IPS-NIHi7 (cell line): ENCODE measurements at regions not wholly inside any gene's neighbourhood (a gene's known extent, or its start where the extent isn't known, plus 50 kb on each side); places are given as distances from the start of the nearest gene placed in this dataset.

Experiments used
- DNase-seq: peaks from one replicate; pipeline ENCODE4 v3.0.0; 2012; ENCODE audit warnings: mixed read lengths; ENCODE audit errors: extremely low spot score

DNA sequence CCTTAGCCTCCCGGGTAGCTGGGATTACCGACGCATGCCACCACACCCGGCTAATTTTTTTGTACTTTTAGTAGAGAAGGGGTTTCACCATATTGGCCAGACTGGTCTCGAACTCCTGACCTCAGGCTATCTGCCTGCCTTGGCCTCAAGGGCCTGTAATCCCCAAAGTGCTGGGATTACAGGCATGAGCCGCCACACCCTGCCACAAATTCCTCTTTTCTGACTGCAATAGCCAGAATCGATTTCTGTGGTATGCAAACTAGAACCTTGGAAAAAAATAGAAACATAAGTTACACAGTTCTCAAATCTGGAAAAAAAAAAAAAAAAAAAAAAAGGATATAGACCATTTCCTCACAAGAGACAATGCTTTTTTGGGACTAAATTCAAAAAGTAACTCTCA lies 184.6 kb upstream of the EGLN3 start:
- DNase-seq: no peak

DNA sequence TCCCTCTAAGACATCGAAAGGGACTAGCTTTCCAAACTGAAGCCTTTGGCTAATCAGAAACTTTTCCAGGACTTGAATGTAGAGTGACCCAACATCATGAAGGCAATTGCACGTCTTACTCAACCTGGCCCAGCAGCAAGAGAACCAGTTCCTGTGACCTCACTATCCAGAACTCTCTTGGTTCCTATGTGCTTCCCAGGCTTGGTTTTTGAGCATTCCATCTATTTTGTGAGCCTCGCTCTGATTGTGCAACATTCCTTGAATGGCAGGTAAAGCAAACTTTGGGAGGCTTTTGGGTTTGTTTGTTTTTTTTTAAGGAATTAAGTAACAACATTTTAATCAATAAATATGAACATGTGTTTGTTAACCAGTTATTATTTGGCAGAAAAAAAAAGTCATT lies 183.6 kb upstream of the EGLN3 start:
- DNase-seq: no peak

DNA sequence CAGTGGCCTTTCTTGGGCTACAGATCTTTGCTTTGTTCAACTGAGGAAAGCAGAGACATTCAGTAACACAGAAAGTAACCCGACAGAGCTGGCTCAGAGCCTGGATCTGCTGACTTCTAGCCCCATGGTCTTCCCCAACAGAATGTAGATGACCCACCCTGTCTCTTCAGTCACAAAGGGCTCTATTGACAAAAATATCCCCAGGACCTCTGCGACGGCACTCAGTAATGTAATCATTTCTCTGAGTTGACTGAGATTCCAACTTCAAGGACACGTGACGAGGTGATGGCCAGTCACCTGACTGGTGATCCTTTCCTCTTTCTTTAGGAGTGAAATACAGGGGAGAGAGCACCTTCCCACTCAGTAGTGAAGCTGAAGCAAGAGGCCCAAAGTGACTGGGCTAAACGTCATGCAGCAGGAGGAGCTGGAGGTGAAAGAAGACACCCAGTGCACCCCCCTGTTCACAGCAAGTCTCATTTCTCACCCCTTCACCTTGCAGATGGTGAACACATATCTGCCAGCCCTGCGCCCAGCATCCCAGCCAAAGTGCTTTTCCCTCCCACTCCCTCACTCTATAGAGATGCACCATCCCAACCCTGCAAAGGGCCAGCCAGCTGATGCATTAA lies 179.2 kb upstream of the EGLN3 start:
- DNase-seq: no peak

DNA sequence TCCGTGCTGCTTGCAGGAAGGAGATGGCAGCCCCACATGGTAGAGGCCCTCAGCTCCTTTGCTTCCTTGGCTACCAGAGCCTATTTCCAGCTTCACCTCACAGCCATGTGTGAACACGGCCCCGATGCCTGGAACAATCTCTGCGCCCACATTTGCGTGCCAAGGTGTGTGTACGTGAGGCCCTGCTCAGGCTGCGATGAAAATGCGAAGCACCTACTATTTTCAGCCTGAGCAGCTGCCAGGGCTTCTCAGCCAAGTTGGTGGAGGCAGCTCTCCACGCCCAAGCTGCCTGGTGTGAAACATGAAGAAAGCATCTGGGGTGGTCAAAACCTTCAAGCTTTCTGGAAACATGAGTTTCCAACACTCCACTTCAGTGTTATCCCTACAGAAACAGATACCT lies 177.8 kb upstream of the EGLN3 start:
- DNase-seq: no peak

DNA sequence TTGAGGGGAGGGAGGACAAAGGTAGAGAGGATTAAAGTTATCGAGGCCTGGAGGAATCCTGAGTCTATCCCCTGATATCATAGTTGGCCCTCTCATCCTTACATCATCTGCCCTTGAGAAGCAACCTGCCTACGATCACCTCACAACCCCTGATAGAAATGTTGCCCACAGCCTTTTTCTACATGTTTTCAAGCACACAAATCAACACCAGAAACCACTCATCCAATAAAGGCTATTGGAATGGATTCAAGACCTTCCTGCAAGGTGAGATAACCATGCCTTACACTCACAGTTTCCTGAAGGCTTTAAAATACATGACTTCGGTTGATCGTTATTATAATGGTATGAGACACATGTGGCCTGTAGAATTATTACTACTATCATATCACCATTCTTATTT lies 175.7 kb upstream of the EGLN3 start:
- DNase-seq: no peak

DNA sequence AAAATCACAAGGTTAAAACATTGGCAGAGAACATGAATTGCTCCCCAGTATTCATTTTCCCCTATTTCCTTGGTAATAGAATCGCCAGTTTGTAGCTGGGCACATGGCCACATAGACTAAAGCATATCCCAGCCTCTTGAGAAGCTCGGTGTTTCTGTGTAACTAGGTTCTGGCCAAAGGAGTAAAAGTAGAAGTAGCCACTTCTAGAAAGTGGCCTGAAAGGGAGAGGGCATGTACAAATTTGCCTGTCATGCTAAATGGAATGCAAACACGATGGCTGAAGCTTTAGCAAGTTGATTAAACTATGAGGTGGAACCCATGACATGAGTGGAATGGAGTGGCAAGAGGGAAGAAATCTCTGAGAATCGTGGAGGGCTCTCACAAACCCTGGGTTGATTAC lies 173.7 kb upstream of the EGLN3 start:
- DNase-seq: no peak

DNA sequence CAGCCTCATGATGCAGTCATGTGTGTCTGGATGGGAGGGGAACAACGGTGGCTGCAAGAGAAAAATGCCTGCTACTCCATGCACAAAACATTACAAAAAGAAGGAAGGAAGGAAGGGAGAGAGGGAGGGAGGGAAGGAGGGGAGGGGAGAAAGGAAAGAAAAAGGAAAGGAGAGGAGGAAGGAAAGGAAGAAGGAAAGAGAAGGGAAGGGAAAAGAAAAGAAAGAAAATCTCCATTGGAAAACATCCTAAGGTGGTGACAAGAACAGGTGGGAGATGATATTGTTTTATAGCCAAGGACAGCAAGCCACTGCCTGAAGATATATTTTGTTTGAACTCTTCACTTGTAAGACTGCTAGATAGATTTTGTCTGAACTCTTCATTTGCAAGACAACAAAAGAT lies 171.8 kb upstream of the EGLN3 start:
- DNase-seq: no peak

DNA sequence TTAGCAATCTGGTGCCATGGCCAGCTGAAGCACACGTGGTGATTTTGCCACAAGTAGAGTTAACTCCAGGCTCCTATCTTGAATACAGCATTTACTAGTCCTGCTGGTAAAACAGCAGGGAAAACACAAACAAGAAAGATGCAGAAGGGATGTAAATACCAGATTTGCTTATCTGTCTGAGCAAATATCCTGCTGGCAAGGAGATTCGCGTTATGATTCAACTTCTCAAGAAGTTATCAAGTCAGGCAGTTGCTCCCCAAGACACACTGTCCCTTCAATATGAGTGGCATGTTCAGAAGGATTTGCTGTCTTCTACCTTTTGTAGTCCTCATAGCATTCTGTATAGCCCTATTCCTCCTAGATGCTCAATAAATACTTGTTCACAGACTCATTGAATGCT lies 171.2 kb upstream of the EGLN3 start:
- no peak for DNase-seq

DNA sequence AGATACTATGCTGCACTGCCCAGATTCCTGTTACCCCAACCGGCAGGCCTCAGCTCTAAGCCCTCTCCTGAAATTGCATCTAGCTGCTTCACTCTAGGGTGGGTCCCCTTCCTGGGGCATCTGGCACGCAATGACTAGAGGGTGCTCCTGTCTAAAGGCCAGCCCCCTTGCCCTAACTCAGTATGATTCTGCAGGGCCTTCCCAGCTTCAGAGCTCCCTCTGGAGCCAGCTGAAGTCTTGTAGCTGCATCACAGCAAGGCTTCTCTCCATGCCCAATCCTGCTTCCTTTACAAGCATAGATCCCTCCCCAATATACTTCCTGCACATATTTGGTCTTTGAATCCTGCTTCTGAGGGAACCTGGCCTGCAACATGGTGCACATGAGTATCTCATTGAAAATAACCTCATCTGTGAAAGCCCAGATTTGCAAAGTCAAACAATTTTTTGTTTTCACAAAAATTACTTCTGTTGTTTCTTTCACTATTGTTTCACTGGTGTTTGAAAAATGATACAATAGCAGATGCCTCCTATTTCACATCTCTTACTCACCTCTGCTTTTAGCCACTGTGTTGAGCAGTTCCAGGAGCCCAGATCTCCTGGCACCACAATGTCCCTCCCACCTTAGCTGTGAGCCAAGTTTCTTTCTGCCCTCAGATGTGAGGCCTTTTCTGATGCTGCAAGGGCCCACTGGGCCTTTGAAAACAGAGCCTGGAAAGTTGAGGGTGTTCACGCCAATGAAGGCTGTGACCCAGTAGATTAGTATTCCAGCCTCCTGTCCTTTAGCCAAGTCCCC lies 169.5 kb upstream of the EGLN3 start:
- no peak for DNase-seq

DNA sequence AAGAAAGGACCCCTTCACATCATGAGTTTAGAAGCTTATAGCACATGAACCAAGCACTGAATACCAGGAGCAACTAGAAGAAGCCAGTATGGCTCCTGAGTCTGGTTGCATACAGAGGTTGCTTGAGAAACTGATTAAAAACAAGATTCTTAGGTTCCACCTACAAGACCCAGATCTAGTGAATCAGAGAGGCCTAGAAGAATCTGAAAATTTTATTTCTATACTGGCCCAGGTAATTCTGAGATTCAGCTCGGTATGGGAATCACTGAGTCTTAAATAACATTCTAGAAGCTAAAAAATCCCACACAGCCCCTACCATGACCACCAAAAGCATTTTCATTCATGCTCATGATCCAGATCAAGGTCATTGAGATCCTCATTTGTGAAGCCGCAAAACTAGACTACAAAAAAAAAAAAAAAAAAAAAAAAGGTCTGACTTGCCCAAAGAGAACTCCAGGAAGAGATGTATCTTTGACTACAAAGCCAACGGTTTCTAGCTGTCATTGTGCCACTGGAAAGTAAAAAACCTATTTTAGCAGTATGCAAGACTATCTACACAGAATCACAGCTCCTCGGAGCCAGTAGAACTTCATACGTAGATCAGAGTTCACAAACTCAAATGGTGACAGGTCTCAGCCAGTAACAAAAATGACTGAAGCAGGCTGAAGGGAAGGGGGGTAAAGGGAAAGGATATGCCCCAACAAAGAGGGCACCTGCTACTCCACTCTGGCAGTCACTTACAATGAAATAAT lies 168.4 kb upstream of the EGLN3 start:
- DNase-seq: no peak

DNA sequence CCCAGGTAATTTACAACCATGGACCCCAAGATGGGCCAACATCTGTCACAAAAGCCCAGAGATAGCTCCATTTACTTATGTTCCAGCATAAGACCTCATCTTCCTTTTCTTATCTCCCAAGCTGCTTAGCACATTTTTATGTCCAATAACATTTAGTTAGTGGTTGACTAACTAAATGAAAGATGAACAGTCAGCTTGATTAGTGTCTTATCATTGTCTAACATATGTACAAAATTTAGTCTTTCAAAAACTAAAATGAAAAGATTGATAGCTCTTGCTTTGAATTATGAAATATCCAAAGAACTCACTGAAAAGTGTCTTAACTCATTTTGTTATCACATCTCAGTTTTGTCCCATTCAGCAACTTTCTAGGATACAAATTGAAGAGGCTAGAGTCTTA lies 163.1 kb upstream of the EGLN3 start:
- no peak for DNase-seq

DNA sequence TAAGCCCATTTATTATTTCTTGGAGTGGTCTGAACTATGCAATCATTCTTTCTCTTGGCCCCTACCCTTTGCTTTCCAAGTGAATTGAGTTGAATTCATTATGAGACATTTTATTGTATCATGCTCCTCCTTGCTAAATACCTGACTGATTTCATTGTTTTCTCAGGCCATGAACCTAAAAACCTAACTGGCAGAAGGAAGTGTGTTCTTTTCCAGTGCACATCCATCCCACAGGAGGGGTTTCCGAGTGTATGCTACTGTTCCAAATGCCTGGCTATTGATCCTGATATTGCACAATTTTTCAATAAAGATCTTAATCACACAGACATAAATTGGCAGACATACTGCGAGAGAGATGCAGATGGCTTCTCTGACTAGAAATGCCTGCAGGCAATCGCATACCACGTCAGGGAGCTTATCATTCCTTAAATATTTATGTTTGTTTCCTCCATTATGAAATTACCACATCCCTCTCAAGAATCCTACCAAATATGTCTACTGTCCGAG lies 162.2 kb upstream of the EGLN3 start:
- no peak for DNase-seq

DNA sequence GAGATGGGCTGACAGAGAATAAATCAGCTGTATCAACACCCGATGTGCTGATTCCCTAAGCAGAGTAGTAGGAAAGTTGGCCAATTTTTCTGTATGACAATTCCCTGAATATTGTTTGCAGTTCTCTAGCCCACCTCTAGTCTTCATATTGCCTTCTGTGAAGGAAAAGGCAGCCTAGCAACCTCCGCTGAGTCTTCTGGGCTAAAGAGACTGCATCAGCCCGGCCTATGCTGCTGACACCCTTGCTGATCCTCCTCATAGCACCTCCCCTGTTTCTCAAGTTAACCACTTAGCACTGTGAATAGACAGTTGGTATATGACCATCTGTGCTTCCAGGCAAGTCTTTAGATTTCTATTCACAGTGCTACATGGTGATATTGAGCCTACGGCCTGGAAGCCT lies 161.1 kb upstream of the EGLN3 start:
- DNase-seq: no peak

DNA sequence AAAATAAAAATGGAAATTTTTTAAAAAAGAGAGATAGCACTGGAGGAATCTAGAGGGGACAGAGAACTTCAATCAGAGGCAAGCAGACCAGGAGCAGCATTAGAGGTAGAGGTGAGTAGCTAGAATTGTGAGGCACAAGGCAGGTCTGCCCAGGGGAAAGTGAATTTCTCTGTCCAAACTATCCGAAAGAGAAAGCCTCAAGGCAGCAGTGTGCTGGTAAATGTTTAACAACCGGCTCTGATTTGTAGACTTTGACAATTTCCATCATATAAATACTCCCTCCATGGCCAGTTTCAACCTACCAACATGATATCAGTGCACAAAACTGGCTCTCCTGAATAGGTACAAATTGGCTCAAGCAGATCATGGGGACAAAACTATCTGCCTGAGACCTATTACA lies 160.6 kb upstream of the EGLN3 start:
- DNase-seq: no peak

DNA sequence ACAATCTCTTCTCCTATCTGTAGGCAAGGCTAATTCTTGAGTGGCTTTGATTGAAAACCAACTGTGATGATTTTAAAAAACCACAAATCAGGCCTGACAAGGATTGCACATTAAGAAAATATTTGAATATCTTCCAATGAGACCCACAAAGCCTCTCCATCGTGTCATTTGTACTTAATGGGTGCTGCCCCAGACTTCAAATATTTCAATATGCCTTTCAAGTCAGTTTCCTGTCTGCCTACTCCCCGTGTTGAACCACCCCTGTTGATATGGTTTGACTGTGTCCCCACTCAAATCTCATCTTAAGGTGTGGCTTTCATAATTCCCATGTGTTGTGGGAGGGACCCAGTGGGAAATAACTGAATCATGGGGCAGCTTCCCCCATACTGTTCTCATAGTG lies 159.7 kb upstream of the EGLN3 start:
- DNase-seq: no peak

DNA sequence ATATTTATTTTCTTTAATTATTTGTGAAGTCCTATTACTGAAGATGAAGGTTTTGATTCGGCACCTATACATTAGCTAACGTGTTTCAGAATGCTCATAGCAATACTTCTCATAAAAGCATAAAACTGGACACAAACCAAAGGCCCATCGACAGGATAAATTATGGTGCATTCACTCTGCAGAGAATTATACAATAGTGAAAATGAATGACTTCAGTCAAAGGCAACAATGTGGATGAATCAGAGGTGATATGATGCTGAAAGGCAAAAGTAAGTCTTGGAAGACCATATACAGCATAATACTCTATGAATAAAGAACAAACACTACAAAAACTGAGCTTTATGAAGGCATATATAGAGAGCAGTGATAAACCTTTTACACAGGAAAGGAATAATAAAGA lies 156.6 kb upstream of the EGLN3 start:
- DNase-seq: no peak

DNA sequence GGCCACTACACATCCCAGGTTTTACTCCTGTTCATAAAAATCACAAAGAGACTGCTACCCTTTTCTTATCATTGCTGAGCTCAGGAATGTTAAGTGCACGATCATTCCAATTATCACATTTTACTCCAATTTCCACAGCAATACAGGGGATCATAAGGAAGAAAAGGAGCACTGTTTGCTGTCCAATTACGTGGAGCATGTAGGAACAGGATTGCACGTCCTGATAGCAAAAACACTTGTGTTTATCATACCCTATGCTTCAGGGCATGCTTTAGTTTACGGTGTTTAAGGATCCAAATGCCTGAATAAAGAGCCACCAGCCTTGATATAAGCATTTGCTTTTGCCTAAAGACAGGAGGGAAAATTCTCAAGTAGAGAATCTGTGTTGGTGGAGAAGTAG lies 155.4 kb upstream of the EGLN3 start:
- DNase-seq: no peak

DNA sequence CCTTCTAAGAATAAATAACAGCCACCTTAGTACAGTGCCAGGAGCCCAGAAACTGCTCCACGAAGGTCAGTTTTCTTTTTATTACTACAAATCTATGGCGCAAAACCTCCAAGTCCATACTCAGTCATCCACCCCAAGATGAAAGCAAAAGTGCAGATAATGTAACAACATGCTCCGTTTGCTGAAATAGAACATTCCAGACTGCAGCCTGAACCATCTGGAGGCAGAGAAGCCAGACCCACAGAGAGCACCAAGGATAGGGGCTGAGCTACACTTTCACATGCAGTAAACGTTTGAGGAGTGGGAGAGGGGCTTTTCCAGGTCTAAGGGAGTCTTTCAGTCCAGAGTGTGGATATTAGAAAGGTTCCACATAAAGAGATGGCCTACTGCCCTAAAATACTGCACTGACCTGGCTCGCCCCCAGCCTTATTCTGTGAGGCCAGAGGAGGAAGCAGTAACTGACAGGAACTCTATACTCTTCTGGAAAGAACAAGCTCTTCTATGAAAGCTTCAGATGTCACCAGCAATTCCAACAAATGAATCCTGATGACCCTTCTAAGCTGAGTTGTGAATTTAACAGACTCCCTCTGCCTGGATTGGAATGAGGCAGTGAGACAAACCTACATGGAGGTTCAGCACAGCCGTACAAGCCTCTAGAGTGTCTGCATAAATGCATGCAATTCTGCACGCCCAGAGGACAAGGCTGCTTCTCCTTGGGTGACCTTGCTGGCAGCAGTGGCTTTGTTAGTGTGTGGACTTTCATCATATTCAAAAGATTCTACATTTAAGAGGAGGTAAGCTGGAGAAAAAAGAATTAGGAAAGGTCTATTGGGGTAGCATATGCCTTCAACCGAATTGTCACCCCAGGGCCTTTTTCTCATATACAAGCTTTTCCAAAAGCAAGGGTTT lies 153.9 kb upstream of the EGLN3 start:
- DNase-seq: no peak

DNA sequence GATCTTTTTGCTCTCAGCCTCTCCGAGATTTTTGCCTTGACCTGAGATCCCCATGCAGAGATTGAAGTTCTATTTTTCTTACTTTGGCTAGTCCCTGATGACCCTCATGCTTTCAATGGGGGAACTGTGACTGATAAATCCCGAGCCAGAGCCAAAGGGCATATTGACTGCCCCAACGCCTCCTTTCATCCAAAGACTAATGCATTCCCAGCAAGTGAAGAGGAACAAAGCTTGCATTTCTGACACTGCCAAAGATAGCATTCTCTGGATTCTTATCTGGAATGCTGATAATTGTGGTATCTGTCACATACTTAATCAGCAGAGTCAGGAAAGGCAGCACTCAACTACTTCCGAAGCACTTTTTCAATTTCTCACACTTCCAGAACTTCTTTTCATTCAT lies 152.3 kb upstream of the EGLN3 start:
- DNase-seq: no peak

DNA sequence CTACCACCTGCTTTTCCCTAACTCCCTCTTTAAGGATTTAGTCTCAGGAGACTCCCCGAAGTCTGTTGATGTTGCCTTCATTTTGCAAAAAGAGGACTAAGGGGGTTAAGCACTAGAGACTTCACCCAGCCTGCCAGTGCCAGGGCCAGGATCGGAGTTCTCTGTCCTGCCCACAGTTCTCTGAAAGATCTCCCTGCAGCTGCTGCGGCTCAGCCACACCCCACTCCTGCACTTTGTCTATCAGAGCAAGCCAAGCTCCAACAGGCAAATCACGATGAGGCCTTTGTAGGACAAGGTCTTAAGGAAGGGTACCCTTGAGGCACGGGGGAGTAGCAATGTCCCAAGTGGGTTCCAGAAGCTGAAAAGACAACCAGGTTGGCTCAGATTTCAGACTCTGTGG lies 148.8 kb upstream of the EGLN3 start:
- DNase-seq: no peak

DNA sequence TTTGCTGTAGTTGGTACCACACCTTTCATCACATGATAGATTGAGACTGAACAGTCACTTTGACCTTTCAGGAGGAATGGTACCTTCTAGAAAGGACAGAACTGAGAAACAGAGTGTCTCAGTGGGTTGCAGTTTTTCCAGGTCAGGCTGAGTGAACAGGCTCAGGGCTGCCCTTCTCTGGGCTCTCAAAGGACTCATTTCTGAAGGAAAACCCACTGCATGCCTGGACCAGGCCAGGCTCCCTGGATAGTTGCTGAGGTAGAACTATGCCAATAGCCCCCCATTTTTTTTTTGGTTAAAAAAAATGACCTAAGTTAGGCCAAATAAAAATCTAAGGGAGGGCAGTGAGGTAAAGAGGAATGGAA lies 148.1 kb upstream of the EGLN3 start:
- DNase-seq: no peak
